22Rv1 (cell line): ENCODE measurements at regions not wholly inside any gene's neighbourhood (a gene's known extent, or its start where the extent isn't known, plus 50 kb on each side); places are given as distances from the start of the nearest gene placed in this dataset.

ENCODE experiments used
- ZFX ChIP-seq: fragments of 450-650 bp; IDR thresholded peaks from 2 replicates; pipeline ENCODE4 v1.6.1; 2017; ENCODE audit warnings: antibody characterized with exemption, borderline replicate concordance
- TF ChIP-seq, protein P1 (sequence below): fragments of 450-650 bp; IDR thresholded peaks from 2 replicates; pipeline ENCODE4 v1.5.1; 2017; ENCODE audit warnings: mild to moderate bottlenecking

- TF ChIP-seq, protein P1, sequence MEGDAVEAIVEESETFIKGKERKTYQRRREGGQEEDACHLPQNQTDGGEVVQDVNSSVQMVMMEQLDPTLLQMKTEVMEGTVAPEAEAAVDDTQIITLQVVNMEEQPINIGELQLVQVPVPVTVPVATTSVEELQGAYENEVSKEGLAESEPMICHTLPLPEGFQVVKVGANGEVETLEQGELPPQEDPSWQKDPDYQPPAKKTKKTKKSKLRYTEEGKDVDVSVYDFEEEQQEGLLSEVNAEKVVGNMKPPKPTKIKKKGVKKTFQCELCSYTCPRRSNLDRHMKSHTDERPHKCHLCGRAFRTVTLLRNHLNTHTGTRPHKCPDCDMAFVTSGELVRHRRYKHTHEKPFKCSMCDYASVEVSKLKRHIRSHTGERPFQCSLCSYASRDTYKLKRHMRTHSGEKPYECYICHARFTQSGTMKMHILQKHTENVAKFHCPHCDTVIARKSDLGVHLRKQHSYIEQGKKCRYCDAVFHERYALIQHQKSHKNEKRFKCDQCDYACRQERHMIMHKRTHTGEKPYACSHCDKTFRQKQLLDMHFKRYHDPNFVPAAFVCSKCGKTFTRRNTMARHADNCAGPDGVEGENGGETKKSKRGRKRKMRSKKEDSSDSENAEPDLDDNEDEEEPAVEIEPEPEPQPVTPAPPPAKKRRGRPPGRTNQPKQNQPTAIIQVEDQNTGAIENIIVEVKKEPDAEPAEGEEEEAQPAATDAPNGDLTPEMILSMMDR, result no peak
- TF ChIP-seq ZFX, result no peak
Observed at GRCh38 chr9:29475471-29475870, 1902.2 kb upstream of the C9orf72 start.
